CD4-positive, alpha-beta T cell treated with Interleukin-17A for 4 hours (primary cell): ENCODE measurements at regions not wholly inside any gene's neighbourhood (a gene's known extent, or its start where the extent isn't known, plus 50 kb on each side); places are given as distances from the start of the nearest gene placed in this dataset.
"Not testable (repeated sequence)": the region's sequence is repeated elsewhere in the genome, so short reads cannot be mapped to it uniquely, and the experiment has no call there.

Experiments
- DNase-seq: peaks from one replicate; pipeline ENCODE4 v3.0.0-alpha.2; 2020; ENCODE audit warnings: mixed read lengths

DNA sequence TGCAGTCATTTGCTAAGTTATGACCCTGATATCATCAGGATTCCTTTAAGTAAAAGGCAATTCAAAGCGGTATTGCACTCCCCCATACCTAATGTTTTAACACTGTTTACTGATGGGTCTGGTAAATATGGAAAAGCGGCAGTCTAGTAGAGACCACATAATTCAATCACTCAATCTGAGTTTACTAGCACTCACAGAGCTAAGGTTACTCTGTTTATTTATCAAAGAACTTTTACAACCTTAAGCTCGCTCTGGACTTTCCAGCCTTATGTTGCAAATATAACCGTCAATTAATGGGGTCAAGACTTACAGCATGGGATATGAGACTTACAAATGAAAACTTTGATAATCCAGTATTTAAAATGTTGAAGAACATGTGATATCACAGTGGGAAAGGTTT lies 124.5 kb upstream of the ZCCHC13 start:
- DNase-seq = no peak

DNA sequence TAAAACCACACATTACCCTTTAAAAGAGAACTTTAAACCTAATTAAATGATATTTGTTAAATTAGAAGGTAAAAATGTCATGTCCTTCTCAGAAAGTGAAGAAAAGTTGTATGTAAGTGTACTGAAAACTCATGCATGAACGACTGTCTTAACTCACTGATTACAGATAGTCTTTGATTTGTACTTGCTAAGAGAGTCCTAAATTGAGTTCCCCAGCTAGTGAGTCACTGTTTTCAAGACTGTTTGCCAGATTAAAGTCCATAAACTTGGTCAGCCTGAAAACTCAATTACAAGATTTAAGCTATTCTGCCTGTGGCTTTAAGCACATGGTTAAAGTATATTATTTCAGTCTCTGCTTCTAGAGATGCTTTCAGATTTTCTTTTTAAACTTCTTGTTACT lies 124.9 kb upstream of the ZCCHC13 start:
- DNase-seq = no peak

DNA sequence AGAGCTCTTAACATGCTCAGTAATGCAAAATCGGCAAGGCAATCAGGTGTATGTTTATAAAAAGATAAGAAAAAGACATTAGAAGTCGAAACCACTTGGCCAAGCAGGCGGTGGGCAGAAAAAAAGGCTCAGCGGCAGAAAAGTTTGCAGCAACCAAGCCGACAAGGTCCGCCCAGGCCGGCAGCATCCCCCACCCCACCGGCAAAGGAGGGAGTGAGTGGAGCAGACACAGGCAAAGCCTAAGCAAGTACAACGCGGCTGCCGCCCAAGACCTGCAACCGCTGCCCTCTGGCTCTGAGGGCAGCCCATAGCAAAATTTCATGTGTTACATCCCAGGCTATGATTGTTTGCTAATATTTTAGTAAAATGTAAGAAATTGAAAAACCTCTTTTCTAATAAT lies 125.4 kb upstream of the ZCCHC13 start:
- no peak for DNase-seq

DNA sequence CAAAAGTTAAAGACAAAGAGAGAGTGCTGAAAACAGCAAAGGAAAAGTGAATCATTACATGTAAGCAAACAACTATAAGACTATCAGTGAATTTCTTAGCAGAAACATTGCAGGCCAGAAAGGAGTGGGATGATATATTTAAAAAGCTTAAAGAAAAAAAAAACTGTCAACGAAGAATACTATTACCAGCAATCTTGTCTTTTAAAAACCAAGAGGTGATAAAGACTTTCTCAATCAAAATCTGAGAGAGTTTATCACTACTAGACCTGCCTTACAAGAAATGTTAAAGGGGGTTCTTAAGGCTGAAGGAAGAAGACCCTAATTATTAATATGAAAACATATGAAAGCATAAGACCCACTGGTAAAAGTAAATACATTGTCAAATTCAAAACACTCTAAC lies 132.5 kb upstream of the ZCCHC13 start:
- no peak for DNase-seq

DNA sequence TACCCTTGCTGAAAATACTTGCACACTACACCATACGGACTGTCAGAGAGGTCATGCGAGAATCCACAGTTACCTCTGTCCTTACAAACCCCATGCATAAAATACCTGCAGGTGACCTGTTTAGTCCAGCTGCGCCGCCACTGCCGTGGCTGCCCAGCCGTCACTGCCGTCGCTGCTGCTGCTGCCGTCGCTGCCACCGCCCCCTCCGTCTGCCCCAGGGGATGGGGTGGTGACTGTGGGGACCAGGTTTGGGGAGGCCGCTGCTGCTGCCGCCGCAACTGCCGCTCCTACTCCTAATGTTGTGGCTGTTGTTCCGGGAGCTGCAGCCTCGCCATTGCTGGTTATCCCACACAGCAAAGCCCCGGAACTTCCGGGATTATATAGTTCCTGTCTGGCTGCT lies 141.8 kb upstream of the ZCCHC13 start:
- no peak for DNase-seq

DNA sequence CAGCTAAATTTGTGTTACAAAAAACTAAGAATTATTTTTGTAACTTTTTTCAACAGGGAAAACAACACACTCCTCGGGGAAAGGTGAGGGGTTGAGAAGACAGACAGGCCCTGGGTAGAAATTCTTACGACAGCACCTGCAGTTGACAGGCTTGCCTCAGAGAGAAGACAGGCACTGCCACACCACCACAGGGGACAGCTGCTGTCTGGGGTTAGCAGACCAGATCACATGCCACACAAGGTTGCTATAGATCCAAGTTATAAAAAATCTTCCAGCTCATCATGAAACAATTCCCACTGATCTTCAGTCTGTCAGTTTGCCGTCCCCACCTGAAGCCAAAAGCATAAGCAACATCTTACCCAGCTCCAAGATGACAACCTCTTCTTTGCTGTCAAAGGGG lies 143.2 kb upstream of the ZCCHC13 start:
- DNase-seq = no peak

DNA sequence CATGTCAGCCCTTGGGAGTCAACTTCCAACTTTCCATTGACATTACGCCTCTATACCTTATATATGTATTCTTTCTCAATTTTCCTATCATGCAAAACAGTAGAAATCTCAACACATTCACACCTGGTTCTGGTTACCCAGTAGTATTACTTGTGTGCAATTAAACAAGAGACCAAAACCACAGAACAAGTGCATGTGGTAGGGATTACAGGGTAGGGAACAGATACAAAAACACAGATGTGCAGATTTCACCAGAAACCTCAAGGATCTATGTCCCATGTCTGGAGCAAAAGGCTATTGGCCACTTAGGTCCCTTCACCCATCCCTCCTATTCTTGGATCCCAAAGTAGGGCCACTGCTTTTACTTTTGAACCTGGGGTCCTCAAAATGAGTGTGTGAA lies 143.6 kb upstream of the ZCCHC13 start:
- no peak for DNase-seq

DNA sequence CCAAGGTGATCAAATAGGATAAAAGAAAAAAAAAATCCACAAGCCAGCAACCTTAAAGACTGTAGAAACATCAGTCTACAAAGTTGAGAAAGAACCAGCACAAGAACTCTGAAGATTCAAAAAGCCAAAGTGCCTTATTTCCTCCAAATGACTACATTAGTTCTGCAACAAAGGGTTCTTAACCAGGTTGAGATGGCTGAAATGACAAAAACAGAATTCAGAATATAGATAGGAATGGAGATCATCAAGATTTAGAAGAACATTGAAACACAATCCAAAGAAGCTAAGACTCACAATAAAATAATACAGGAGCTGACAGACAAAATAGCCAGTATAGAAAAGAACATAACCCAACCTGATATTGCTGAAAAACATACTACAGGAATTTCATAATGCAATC lies 156.5 kb upstream of the ZCCHC13 start:
- DNase-seq = no peak

DNA sequence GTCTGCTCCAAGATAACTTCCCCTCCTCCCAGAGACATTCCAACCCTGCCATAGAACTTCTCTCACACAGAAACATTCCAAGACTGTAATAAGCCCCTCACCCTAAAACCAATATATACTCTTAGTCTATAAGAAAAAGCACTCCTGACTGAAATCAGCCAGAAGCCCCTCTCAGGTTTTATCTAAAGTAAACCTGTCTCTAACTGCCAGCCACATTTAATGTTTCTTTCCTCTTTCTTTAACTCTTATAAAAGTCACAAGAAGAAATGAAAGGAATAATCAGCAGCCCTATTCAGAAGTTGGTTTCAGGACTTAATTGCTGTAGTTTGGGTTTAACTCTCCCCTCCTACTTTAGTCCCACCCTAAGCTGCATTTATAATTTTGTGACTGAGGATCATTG lies 165.0 kb upstream of the ZCCHC13 start:
- DNase-seq = no peak

DNA sequence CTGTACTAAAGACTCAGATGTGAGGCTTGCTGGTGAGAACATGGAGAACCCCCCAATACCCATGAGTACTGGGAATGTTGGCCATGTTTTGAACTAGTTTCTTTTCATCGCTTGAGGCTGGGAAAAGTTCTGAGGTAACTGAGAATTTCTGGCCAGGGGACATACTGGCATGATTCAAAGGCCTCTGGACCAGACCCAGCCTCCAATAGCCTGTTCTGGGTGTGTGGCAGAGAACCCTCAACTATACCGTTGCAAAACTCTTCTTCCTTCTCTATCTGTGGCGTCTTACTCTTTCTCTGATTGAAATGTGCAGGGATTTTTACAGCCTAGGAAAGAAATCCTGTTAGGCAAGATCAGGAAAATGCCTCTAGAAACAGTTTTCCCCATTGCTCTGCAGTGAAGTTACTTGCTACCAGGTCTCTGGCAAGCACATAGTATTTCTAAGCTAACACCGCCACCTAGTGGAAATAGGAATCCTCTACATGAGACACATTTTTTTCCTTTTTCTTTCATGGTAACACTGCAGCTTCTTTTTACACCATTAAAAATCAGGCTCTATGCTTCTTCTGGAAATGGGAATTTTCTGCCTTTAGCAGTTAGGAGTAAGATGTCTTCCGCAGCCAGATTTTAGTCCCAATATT lies 170.7 kb upstream of the ZCCHC13 start:
- peak; percentile 32 for DNase-seq

DNA sequence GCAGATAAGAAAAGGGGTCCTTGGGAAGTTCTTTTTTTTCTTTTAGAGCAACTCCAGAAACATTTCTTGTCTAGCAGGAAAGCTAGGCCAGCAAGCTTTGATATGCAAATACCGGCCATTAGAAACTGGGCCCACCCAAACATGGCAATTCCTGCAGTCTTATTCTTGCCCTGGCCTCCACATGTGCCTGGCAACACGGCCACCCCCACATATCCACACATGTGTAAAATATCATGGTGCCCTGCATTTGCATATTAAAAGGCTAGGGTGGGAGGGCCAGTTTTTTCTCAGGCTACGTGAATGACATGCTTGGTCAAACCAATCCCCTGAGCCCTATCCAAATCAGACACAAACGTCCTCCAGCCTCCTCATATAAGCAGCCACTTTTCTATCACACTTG lies 171.7 kb upstream of the ZCCHC13 start:
- DNase-seq = no peak

DNA sequence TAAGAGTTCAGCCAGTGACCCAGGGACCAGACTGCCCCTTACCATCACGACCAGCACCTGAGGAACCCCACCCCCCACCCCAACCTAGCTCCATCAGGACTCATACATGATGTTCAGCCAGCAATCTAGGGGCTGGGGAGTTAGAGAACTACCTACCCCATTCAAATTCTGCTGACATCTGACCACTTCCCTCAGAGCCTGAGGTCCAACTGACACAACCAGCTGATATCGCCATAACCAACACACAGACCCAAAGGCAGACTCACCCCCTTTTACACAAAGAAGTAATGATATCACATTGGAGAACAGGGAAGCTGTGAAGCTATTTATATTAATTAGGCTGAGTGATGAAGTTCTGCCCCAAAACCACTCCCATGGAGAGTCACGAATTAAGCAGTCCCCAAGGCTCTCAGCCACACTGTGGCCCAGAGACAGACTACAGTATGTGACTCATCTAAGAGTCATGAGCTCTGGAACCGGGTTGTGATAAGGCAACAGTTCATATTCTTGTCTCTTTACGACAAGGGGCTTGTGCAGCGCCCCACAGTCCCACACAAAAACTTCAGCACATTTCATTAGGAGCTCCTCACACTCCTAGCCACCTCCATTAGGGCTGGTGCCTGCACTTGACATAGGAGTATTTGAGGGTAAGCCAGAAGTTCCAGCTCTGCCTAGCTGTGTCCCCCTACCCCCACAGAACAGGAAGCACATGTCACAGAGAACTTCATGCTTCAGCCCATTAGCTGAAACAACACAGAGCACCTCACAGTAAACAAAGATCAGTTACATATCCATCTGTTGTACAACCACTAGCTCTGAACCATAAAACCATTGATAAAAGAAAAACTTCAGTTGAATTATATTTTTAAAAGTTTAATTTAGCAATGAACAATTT lies 184.7 kb upstream of the ZCCHC13 start:
- no peak for DNase-seq

DNA sequence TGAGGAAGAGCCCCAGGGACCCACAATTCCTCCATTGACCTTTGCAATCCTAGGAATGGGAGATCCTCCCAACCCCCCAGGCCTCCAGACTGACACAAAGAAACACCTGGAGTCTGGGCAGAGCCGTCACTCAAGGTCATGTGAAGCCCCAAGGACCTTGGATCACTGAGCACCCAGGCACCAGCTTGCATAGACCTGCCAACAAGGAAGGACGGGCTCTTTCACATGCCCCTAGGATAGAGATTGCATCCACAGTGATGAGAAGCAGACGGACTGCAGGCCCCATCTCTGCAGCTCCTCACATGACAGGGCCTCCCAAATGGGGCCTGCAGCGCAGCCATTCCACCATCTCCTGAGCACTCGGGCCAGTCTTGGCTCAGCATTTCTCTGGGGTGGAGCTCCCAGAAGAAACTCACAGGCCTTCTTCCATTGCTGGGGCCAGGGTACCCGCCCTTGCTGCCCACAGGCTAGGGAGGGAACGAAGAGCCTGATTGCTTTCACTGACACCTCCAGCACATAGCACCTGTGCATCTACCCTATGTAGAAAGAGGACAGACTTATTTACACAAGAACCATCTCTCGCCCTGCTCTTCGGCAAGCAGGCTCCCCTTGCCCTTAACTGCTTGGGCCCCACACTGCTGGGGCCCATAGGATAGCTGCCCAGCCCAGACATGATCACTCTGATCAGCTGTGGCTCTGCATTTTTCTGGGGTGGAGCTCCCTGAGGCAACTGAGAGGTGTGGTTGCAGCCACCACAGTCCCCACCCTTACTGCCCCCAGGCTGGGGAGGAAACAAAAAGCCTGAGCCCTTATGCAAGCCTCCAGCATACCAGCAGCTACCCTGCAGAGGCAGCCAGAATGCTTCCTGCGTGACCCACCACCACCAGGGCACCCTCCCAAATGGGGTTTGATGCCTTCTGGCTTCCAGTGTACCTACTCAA lies 185.7 kb upstream of the ZCCHC13 start:
- no peak for DNase-seq

DNA sequence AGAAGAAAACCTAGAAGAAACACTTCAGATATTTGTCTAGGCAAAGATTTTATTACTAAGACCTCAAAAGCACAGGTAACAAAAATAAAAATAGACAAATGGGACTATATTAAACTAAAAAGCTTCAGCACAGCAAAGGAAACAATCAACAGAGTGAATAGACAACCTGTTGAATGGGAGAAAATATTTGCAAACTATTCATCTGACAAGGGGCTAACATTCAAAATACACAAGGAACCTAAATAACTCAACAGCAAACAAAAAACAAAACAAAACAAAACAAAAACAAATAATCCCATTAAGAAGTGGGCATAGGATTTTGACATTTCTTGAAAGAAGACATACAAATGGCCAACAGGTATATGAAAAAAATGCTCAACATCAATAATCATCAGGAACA lies 192.7 kb upstream of the ZCCHC13 start:
- no peak for DNase-seq

DNA sequence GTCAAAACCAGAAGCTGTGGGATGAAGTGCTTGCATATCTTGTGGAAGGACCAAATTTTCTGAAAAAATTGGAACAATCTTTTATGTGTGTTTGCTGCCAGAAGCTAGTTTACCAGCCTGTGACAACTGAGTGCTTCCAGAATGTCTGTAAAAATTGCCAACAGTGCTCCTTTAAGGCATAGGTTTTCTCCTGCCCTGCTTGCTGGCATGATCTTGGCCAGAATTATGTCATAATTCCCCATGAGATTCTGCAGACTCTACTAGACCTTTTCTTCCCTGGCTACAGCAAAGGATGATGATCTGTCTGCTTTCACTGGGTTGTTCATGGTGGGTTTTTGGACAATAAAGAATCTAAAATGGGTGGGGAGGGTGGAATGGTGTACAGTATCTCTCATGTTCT lies 196.3 kb upstream of the ZCCHC13 start:
- no peak for DNase-seq

DNA sequence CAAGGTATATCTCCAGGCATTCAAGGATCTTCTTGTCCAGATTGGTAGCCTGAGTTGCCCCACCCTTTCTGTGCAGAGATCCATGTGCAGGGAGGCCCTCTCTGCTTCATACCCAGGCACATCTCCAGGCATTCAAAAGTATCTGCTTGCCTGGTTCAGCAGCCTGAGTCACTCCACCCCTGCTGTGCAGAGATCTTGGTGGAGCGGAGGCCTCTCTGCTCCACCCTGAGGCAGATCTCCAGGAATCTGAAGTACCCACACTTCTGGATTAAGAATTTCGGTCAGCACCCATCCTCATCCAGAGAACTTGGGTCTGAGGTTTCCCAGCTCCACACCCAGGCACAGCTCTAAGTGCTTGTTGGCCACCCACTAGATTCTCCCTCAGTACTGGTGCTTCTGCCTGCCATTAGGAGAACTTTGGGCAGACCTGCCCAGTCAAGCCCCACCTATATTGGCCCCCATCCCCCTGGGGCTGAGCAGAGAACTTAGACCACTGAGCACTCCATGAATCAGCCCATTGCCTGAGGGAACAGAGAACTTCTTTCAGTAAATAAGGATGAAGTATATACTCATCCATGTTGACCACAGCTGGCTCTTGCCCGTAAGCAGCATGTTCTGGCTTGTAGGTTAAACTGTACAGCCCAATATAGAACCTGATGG lies 199.5 kb upstream of the ZCCHC13 start:
- no peak for DNase-seq

DNA sequence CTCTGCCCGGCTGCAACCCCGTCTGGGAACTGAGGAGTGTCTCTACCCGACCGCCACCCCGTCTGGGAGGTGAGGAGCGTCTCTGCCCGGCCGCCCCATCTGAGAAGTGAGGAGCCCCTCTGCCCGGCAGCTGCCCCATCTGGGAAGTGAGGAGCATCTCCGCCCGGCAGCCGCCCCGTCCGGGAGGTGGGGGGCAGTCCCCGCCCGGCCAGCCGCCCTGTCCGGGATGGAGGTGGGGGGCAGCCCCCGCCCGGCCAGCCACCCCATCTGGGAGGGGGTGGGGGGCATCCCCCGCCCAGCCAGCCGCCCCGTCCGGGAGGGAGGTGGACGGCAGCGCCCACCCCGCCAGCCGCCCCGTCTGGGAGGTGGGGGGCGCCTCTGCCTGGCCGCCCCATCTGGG lies 205.6 kb upstream of the ZCCHC13 start:
- DNase-seq = not testable (repeated sequence)

DNA sequence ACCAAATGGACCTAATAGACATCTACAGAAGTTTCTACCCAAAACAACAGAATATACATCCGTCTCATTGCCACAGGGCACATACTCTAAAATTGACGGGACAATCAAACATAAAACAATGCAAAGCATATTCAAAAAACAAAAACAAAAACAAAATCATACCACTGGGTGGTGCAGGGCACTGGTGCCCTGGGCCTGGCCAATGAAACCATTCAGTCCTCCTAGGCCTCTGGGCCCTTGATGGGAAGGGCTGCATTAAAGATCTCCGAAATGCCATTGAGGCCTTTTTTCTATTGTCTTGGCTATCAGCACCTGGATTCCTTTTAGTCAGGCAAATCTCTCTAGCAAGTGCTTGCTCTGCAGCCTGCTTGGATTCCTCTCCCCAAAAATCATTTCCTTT lies 213.9 kb upstream of the ZCCHC13 start:
- no peak for DNase-seq

DNA sequence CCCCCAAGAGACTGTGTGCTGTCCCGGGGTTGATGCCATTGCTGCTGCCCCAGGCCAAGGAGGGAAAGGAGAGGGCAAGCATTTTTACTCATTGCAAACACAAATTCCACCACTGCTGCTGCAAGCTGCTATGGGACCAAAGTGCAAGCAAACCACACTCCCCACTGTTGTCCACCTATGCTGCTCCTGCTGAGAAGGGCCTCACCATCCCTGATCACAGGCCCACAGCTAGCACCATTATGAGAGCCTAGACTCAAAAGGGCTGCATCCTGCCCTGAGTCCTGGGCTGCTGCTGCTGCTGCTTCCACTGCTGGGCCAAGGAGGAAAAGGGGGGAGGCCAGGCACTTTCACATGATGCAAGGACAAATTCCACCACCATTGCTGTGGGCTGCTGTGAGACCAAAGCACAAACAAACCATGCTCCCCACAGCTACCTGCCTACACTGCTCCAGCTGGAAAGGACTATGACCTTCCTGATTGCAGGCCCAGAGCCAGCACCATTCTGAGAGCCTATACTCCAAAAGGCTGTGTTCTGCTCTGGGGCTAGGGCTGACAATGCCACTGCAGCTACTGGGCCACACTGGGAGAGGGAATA lies 218.2 kb upstream of the ZCCHC13 start:
- DNase-seq = no peak

DNA sequence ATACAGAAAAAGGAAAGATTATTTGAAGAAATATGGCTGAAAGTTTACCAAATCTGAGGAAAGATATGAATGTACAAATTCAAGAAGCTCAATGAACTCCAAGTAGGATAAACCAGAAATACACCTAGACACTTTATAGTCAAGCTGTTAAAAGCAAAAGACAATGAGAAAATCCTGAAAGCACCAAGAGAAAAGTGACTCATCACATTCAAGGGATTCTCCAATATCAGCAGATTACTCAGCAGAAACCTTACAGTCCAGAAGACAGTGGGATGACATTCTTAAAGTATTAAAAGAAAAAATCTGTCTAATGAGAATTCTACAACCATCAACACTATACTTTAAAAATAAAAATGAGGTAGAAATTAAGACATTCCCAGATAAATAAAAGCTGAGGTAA lies 223.8 kb upstream of the ZCCHC13 start:
- no peak for DNase-seq

DNA sequence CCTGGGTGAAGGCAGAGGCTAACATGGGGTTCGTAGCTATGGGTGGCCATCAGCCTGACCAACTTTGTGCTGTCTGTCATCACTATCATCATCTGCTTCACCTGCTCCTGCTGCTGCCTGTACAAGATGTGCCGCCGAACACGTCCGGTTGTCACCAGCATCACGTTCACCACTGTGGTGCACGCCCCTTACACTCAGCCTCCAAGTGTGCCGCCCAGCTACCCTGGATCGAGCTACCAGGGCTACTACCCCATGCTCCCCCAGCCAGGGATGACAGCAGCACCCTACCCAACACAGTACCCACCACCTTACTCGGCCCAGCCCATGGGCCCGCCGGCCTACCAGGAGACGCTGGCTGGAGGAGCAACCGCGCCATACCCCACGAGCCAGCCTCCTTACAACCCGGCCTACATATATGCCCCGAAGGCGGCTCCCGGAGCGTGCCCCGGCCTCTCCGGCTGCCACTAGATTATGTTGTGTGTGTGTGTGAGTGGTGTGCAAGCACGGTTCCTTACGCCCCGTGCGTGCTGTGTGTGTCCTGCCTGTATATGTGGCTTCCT lies 213.4 kb upstream of the XIST start:
- no peak for DNase-seq
